ENCODE measurements at regions not wholly inside any gene's neighbourhood (a gene's known extent, or its start where the extent isn't known, plus 50 kb on each side); places are given as distances from the start of the nearest gene placed in this dataset.
A peak's percentile ranks its signal among the peaks of the same experiment; 100 is the strongest.

DNA sequence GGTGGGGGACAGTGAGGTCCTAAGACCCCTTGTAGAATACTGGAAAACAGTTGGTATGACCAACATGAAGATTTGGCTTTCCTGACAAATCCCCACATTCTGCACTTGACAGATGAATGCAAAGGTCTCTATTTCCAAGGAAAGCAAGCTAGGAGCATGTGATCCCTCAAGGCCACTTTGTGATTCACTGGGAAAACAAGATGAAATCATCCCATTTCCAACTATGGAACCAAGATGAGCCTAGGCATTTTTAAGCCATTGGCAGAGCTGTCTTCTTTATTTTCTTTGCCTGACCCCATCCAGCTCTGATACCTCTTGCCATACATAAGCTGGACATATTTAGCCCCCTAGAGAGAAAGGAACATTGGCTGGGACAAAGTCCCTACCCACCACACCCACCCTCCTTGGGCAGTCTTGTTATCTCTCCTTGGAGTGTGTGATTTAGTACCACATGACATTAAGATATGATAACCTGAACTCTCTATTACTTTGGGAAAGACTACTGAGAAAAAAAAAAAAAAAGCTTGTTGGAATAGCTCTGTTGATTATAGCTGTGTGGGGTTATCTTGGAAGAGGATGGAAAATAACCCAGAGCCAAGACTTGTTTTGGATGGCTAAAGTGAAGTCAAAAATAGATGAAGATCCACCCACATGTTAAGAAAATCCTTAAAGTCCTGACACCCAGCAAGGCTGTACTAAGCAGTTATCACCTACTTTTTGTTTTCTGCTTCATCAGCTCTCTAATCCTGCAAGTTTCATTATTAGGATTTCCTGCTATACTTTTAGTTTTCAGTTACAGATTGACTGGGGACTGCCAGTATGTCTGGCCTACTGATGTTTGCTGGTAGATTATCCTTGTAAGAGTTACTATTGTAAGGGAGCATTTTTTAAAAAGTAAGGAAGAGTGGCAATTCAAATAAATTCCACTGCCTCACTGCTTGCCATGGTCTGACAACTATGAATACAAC, 90.1 kb upstream of the PREP start:
- Histone ChIP-seq H3K27ac (peak overlapping the region; percentile 65 to 72), H3K36me3 (no peaks in the 10 kb centered on the region), H3K4me1 (peaks cover 0 to 14% of the 10 kb centered on the region in 2 donors), H3K9me3 (no peaks in the 10 kb centered on the region), H3K27me3 (no peaks in the 10 kb centered on the region), H3K4me3 (no peak overlapping the region)
- no peak for DNase-seq
- intact Hi-C loops (cut with DNase I; ENCODE audit: low total_unique reads) = no loop called here
- TF ChIP-seq, protein P1, sequence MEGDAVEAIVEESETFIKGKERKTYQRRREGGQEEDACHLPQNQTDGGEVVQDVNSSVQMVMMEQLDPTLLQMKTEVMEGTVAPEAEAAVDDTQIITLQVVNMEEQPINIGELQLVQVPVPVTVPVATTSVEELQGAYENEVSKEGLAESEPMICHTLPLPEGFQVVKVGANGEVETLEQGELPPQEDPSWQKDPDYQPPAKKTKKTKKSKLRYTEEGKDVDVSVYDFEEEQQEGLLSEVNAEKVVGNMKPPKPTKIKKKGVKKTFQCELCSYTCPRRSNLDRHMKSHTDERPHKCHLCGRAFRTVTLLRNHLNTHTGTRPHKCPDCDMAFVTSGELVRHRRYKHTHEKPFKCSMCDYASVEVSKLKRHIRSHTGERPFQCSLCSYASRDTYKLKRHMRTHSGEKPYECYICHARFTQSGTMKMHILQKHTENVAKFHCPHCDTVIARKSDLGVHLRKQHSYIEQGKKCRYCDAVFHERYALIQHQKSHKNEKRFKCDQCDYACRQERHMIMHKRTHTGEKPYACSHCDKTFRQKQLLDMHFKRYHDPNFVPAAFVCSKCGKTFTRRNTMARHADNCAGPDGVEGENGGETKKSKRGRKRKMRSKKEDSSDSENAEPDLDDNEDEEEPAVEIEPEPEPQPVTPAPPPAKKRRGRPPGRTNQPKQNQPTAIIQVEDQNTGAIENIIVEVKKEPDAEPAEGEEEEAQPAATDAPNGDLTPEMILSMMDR (IDR thresholded peaks at IDR 0.05) = no peak
- no peak for TF ChIP-seq POLR2A (IDR thresholded peaks at IDR 0.05)

DNA sequence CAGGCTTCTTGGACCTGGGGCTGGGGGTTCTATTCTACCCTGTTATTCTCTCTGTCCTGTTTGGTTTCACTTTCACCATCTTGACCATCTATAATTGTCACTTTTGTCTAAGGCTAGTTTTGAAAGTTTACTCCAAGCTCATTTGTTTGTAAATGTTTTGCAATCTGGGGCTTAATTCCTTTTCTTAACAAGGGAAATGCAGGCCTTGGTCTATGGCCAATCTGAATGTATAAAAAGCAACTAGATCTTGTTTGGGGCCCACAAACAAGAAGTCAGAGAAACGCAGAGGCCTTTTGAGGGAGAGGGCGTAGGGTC, 86.3 kb upstream of the PREP start:
- Histone ChIP-seq H3K36me3 (no peaks in the 10 kb centered on the region), H3K9me3 (no peaks in the 10 kb centered on the region), H3K27ac (peak overlapping the region; percentile 11 to 45), H3K4me1 (peaks cover 0 to 14% of the 10 kb centered on the region in 2 donors), H3K27me3 (no peaks in the 10 kb centered on the region), H3K4me3 (no peak overlapping the region)
- TF ChIP-seq, protein P1 (IDR thresholded peaks at IDR 0.05) = no peak
- TF ChIP-seq POLR2A (IDR thresholded peaks at IDR 0.05) = no peak
- intact Hi-C loops (cut with DNase I; ENCODE audit: low total_unique reads) = no loop called here
- DNase-seq = no peak

DNA sequence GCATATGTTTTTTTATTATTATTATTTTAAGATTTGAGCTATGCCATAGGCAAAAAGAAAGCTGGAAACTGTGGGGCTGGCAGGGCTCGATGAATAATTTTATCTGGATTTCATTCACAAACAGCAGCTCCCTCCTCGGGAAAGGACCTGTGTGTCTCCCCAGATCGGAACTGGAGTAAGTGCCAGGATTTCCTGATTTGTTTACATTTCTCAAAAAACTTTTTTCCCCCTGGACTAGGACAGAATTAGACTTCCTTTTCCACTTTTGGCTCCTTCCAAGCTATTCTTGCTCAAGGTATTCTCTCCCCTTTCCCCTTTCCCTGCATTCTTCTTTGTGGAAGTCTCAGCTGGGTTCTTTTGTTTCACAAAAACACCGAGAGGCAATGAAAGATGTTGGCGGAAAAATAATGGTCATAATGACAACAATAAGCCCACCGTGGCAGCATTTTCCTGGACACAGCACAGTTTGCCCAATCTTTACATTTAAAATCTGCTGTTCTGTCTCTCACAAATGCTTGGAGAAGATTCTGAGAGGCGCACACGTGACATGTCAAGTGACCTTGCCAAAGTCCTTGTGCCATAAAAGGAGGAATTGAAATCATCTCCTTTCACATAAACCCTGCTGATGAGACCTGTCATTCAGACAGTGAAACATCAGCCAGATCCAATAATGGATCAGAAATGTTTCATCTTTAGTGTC, 85.8 kb upstream of the PREP start:
- no peak for TF ChIP-seq POLR2A (IDR thresholded peaks at IDR 0.05)
- TF ChIP-seq, protein P1 (IDR thresholded peaks at IDR 0.05) = no peak
- no peaks in the 10 kb centered on the region for H3K9me3 ChIP-seq
- no peaks in the 10 kb centered on the region for H3K27me3 ChIP-seq
- H3K36me3 ChIP-seq = no peaks in the 10 kb centered on the region
- intact Hi-C loops (cut with DNase I; ENCODE audit: low total_unique reads) = no loop called here
- H3K4me3 ChIP-seq = no peak overlapping the region
- peak overlapping the region; percentile 11 to 45 for H3K27ac ChIP-seq
- no peak for DNase-seq
- H3K4me1 ChIP-seq = peaks cover 0 to 14% of the 10 kb centered on the region in 2 donors

DNA sequence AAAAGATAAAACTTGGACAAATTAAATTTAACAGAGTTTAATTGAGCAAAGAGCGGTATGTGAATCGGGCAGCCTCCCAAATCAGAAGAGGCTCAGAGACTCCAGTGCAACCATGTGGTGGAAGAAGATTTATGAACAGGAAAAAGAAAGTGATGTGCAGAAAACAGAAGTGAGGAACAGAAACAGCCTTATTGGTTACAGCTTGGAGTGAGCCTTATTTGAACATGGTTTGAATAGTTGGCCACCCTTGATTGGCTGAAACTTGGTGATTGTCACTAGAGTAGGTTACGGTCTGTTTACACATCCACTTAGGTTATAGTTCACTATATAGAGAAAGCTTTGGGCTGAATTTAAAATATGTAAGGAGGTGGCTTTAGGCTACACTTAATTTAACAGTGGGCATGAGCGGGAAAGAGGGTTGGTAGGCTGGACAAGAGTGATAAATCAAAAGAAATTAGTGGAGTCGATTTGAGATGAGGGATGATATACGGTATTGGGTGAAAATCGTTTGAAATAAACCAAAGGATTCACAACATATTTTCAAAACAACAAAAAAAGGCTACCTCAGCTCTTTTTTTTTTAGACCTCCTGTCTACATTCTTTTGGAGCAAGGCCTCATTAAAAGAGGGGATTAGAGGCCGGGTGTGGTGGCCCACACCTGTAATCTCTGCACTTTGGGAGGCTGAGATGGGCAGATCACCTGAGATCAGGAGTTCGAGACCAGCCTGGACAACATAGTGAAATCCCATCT, 84.3 kb upstream of the PREP start:
- no peaks in the 10 kb centered on the region for H3K36me3 ChIP-seq
- intact Hi-C loops (cut with DNase I; ENCODE audit: low total_unique reads) = no loop called here
- DNase-seq = no peak
- TF ChIP-seq POLR2A (IDR thresholded peaks at IDR 0.05) = no peak
- TF ChIP-seq, protein P1 (IDR thresholded peaks at IDR 0.05) = no peak
- H3K4me1 ChIP-seq = peaks cover 0 to 4% of the 10 kb centered on the region in 2 donors
- no peaks in the 10 kb centered on the region for H3K27me3 ChIP-seq
- H3K4me3 ChIP-seq = no peak overlapping the region
- H3K27ac ChIP-seq = no peak overlapping the region
- H3K9me3 ChIP-seq = no peaks in the 10 kb centered on the region
